ENCODE measurements at regions not wholly inside any gene's neighbourhood (a gene's known extent, or its start where the extent isn't known, plus 50 kb on each side); places are given as distances from the start of the nearest gene placed in this dataset.

DNA sequence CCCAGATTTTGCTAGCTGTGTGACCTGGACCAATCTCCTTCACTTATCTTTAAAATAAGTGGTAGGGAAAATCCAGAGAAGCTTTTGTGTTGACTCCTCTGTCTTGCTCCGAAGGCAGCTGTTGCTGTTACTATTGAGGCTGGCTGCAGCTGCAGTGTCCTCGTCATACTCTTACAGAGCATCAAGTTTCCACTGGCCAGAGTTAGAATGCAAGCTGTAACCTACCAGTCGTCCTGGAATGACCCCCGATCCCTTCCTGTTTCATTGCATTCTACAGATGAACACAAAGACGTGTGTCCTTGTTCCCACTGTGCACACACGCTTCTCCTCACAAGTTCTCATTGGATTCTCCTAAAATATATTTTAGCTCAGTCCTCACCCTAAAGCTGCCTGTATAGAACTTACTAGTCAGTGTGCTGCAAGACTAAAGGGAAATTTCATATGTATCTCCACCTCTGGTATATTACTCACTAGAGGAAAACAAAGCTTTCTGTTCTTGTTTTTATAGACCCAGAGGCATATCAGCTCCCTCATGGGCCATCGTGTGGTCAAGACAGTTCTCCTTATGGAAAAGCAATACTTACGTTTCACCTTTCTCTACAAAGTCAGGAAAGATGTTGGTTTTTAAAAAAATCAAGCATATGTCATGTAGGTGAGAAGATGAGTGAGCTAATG is 589.8 kb downstream of the LMO7 start:
- Histone ChIP-seq H3F3A (ENCODE audit: insufficient read depth, low read length) (no peaks in the 10 kb centered on the region), H3K9me3 (replicated peaks; ENCODE audit: insufficient read depth, low read length) (no peaks in the 10 kb centered on the region), H3K27me3 (replicated peaks; ENCODE audit: insufficient read depth, low read length) (no peaks in the 10 kb centered on the region), H3K36me3 (replicated peaks; ENCODE audit: insufficient read depth, low read length) (no peaks in the 10 kb centered on the region), H2AFZ (ENCODE audit: low read length) (no peak overlapping the region), H3K4me3 (ENCODE audit: low read length) (no peak overlapping the region), H3K4me1 (ENCODE audit: low read length) (no peaks in the 10 kb centered on the region), H3K27ac (ENCODE audit: low read length) (no peak overlapping the region), H3K9me2 (replicated peaks; ENCODE audit: insufficient read depth, low read length) (no peaks in the 10 kb centered on the region), H3K4me2 (ENCODE audit: low read depth, low read length) (no peak overlapping the region), H4K20me1 (ENCODE audit: insufficient read depth, low read length) (no peaks in the 10 kb centered on the region), H3K79me2 (ENCODE audit: low read length) (no peaks in the 10 kb centered on the region), H3K9ac (ENCODE audit: low read length) (no peak overlapping the region)
- no peak for DNase-seq
- no peak for TF ChIP-seq EZH2phosphoT487 (IDR thresholded peaks at IDR 0.05; ENCODE audit: low read length)
- TF ChIP-seq, protein P1, sequence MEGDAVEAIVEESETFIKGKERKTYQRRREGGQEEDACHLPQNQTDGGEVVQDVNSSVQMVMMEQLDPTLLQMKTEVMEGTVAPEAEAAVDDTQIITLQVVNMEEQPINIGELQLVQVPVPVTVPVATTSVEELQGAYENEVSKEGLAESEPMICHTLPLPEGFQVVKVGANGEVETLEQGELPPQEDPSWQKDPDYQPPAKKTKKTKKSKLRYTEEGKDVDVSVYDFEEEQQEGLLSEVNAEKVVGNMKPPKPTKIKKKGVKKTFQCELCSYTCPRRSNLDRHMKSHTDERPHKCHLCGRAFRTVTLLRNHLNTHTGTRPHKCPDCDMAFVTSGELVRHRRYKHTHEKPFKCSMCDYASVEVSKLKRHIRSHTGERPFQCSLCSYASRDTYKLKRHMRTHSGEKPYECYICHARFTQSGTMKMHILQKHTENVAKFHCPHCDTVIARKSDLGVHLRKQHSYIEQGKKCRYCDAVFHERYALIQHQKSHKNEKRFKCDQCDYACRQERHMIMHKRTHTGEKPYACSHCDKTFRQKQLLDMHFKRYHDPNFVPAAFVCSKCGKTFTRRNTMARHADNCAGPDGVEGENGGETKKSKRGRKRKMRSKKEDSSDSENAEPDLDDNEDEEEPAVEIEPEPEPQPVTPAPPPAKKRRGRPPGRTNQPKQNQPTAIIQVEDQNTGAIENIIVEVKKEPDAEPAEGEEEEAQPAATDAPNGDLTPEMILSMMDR (IDR thresholded peaks at IDR 0.05; ENCODE audit: low read length): no peak
- TF ChIP-seq EZH2 (optimal IDR thresholded peaks at IDR 0.05; ENCODE audit: low read depth, low read length): no peak

DNA sequence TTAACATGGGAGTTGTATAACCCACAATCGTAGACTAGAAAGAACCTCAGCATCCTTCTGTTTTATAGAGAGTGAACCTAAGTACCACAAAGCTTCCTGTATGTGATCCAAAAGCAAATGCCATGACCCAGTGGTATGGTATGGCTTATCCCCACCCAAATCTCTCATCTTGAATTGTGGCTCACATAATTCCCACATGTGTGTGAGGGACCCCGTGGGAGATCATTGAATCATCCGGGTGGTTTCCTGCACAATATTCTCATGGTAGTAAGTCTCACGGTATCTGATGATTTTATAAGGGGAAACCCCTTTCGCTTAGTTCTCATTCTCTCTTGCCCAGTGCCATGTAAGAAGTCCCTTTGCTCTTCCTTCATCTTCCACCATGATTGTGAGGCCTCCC is 587.9 kb downstream of the LMO7 start:
- no peak overlapping the region for H2AFZ ChIP-seq (ENCODE audit: low read length)
- TF ChIP-seq EZH2 (optimal IDR thresholded peaks at IDR 0.05; ENCODE audit: low read depth, low read length): no peak
- no peak for TF ChIP-seq EZH2phosphoT487 (IDR thresholded peaks at IDR 0.05; ENCODE audit: low read length)
- TF ChIP-seq, protein P1 (IDR thresholded peaks at IDR 0.05; ENCODE audit: low read length): no peak
- H4K20me1 ChIP-seq (ENCODE audit: insufficient read depth, low read length): no peaks in the 10 kb centered on the region
- no peaks in the 10 kb centered on the region for H3K79me2 ChIP-seq (ENCODE audit: low read length)
- H3K9me3 ChIP-seq (replicated peaks; ENCODE audit: insufficient read depth, low read length): no peaks in the 10 kb centered on the region
- no peaks in the 10 kb centered on the region for H3F3A ChIP-seq (ENCODE audit: insufficient read depth, low read length)
- no peak overlapping the region for H3K4me2 ChIP-seq (ENCODE audit: low read depth, low read length)
- no peaks in the 10 kb centered on the region for H3K4me1 ChIP-seq (ENCODE audit: low read length)
- DNase-seq: no peak
- H3K4me3 ChIP-seq (ENCODE audit: low read length): no peak overlapping the region
- H3K36me3 ChIP-seq (replicated peaks; ENCODE audit: insufficient read depth, low read length): no peaks in the 10 kb centered on the region
- no peak overlapping the region for H3K9ac ChIP-seq (ENCODE audit: low read length)
- H3K27ac ChIP-seq (ENCODE audit: low read length): no peak overlapping the region
- H3K27me3 ChIP-seq (replicated peaks; ENCODE audit: insufficient read depth, low read length): no peaks in the 10 kb centered on the region
- no peaks in the 10 kb centered on the region for H3K9me2 ChIP-seq (replicated peaks; ENCODE audit: insufficient read depth, low read length)

GRCh38 chr13:76223565-76223964 is 587.4 kb downstream of the LMO7 start:
- no peak for DNase-seq
- Histone ChIP-seq H3K9me3 (replicated peaks; ENCODE audit: insufficient read depth, low read length) (no peaks in the 10 kb centered on the region), H3K4me1 (ENCODE audit: low read length) (no peaks in the 10 kb centered on the region), H2AFZ (ENCODE audit: low read length) (no peak overlapping the region), H3K4me3 (ENCODE audit: low read length) (no peak overlapping the region), H3K27me3 (replicated peaks; ENCODE audit: insufficient read depth, low read length) (no peaks in the 10 kb centered on the region), H3K9ac (ENCODE audit: low read length) (no peak overlapping the region), H3K4me2 (ENCODE audit: low read depth, low read length) (no peak overlapping the region), H3K79me2 (ENCODE audit: low read length) (no peaks in the 10 kb centered on the region), H4K20me1 (ENCODE audit: insufficient read depth, low read length) (no peaks in the 10 kb centered on the region), H3K36me3 (replicated peaks; ENCODE audit: insufficient read depth, low read length) (no peaks in the 10 kb centered on the region), H3K9me2 (replicated peaks; ENCODE audit: insufficient read depth, low read length) (no peaks in the 10 kb centered on the region), H3K27ac (ENCODE audit: low read length) (no peak overlapping the region), H3F3A (ENCODE audit: insufficient read depth, low read length) (no peaks in the 10 kb centered on the region)
- TF ChIP-seq, protein P1 (IDR thresholded peaks at IDR 0.05; ENCODE audit: low read length): no peak; the same call in 1 of the 2 replicates
- TF ChIP-seq EZH2 (optimal IDR thresholded peaks at IDR 0.05; ENCODE audit: low read depth, low read length): no peak

Measured in MM.1S (cell line).